H9 (cell line): ENCODE measurements at regions not wholly inside any gene's neighbourhood (a gene's known extent, or its start where the extent isn't known, plus 50 kb on each side); places are given as distances from the start of the nearest gene placed in this dataset.

Source experiments
- DNase-seq: peaks from one replicate; pipeline ENCODE4 v3.0.0-alpha.2; 2017
- H2AFZ ChIP-seq: one replicate; pipeline ENCODE4 v1.6.1; 2013; ENCODE audit warnings: mild to moderate bottlenecking, low read length, control low read depth, moderate library complexity
- H2AK5ac ChIP-seq: 2 replicates; pipeline ENCODE4 v1.6.1; 2013; ENCODE audit warnings: low read length, control low read depth, mixed read lengths; ENCODE audit not compliant: insufficient read length
- H2BK120ac ChIP-seq: one replicate; pipeline ENCODE4 v1.6.1; 2013; ENCODE audit warnings: low read depth, mild to moderate bottlenecking, low read length, control low read depth, inconsistent platforms; ENCODE audit not compliant: poor library complexity, severe bottlenecking
- H2BK12ac ChIP-seq: 2 replicates; pipeline ENCODE4 v1.6.1; 2013; ENCODE audit warnings: low read length, control low read depth, mixed read lengths, low read depth; ENCODE audit not compliant: insufficient read length
- H2BK15ac ChIP-seq: 2 replicates; pipeline ENCODE4 v1.6.1; 2013; ENCODE audit warnings: low read depth, low read length, control low read depth
- H2BK20ac ChIP-seq: one replicate; pipeline ENCODE4 v1.6.1; 2013; ENCODE audit warnings: low read depth, mild to moderate bottlenecking, low read length, control low read depth, inconsistent platforms; ENCODE audit not compliant: poor library complexity, severe bottlenecking
- H2BK5ac ChIP-seq: 2 replicates; pipeline ENCODE4 v1.6.1; 2013; ENCODE audit warnings: low read length, control low read depth, mixed read lengths; ENCODE audit not compliant: insufficient read length
- H3K14ac ChIP-seq: 2 replicates; pipeline ENCODE4 v1.6.1; 2013; ENCODE audit warnings: low read length, control low read depth; ENCODE audit not compliant: insufficient read depth
- H3K18ac ChIP-seq: 2 replicates; pipeline ENCODE4 v1.6.1; 2013; ENCODE audit warnings: low read depth, mild to moderate bottlenecking, mixed read lengths, low read length, control low read depth; ENCODE audit not compliant: insufficient read length
- H3K23ac ChIP-seq: 2 replicates; pipeline ENCODE4 v1.6.1; 2013; ENCODE audit warnings: low read length, control low read depth, mixed read lengths, low read depth; ENCODE audit not compliant: insufficient read length
- H3K23me2 ChIP-seq: 2 replicates; pipeline ENCODE4 v1.6.1; 2013; ENCODE audit warnings: low read depth, mild to moderate bottlenecking, mixed read lengths, low read length, control low read depth; ENCODE audit not compliant: insufficient read length, poor library complexity, severe bottlenecking
- H3K27ac ChIP-seq: 2 replicates; pipeline ENCODE4 v1.5.1; 2013; ENCODE audit warnings: low read length, control low read depth, mixed read lengths, low read depth; ENCODE audit not compliant: insufficient read length
- H3K27me3 ChIP-seq: 2 replicates; pipeline ENCODE4 v1.6.1; 2013; ENCODE audit warnings: low read length, control low read depth, inconsistent platforms; ENCODE audit not compliant: insufficient read depth
- H3K4ac ChIP-seq: 2 replicates; pipeline ENCODE4 v1.6.1; 2013; ENCODE audit warnings: low read depth, mild to moderate bottlenecking, control low read depth, inconsistent platforms, low read length, moderate library complexity
- H3K4me1 ChIP-seq: 2 replicates; pipeline ENCODE4 v1.6.1; 2013; ENCODE audit warnings: low read length, control low read depth, inconsistent platforms; ENCODE audit not compliant: insufficient read depth
- H3K4me2 ChIP-seq: 2 replicates; pipeline ENCODE4 v1.6.1; 2013; ENCODE audit warnings: low read length, control low read depth, mixed read lengths; ENCODE audit not compliant: insufficient read length, insufficient read depth
- H3K56ac ChIP-seq: 2 replicates; pipeline ENCODE4 v1.6.1; 2013; ENCODE audit warnings: low read depth, mild to moderate bottlenecking, mixed read lengths, low read length, control low read depth; ENCODE audit not compliant: insufficient read length
- H3K79me1 ChIP-seq: 2 replicates; pipeline ENCODE4 v1.6.1; 2013; ENCODE audit warnings: low read depth, mild to moderate bottlenecking, moderate library complexity, low read length, control low read depth, inconsistent platforms; ENCODE audit not compliant: insufficient read depth, poor library complexity, severe bottlenecking
- H3K79me2 ChIP-seq: 2 replicates; pipeline ENCODE4 v1.6.1; 2013; ENCODE audit warnings: low read length, control low read depth, inconsistent platforms; ENCODE audit not compliant: insufficient read depth
- H3K9ac ChIP-seq: 2 replicates; pipeline ENCODE4 v1.6.1; 2013; ENCODE audit warnings: low read length, control low read depth, mixed read lengths; ENCODE audit not compliant: insufficient read length; ENCODE audit errors: extremely low read depth
- H3K9me3 ChIP-seq: one replicate; pipeline ENCODE4 v1.6.1; 2013; ENCODE audit warnings: low read depth, low read length, inconsistent platforms; ENCODE audit not compliant: control insufficient read depth
- H3T11ph ChIP-seq: one replicate; pipeline ENCODE4 v1.6.1; 2013; ENCODE audit warnings: mild to moderate bottlenecking, low read length, control low read depth, inconsistent platforms
- H4K20me1 ChIP-seq: one replicate; pipeline ENCODE4 v1.6.1; 2013; ENCODE audit not compliant: control insufficient read depth, insufficient read length, insufficient read depth
- H4K5ac ChIP-seq: 2 replicates; pipeline ENCODE4 v1.6.1; 2013; ENCODE audit warnings: low read depth, mild to moderate bottlenecking, mixed read lengths, low read length, control low read depth; ENCODE audit not compliant: insufficient read length
- H4K8ac ChIP-seq: replicated peaks from 2 replicates; pipeline ENCODE4 v1.6.1; 2013; ENCODE audit warnings: low read length, control low read depth, mixed read lengths, low read depth; ENCODE audit not compliant: insufficient read length
- H4K91ac ChIP-seq: 2 replicates; pipeline ENCODE4 v1.6.1; 2013; ENCODE audit warnings: low read depth, mild to moderate bottlenecking, moderate library complexity, mixed read lengths, low read length, control low read depth; ENCODE audit not compliant: insufficient read length
- H3K27ac Mint-ChIP-seq, 3 experiments: 2 replicates in 2 of 3; 3 replicates in 1 of 3; pipeline ENCODE4 v1.8.0; 2020 to 2021; ENCODE audit warnings: mixed read lengths in 3 of 3, mild to moderate bottlenecking in 1 of 3, moderate library complexity in 1 of 3
- H3K27me3 Mint-ChIP-seq: 2 replicates; pipeline ENCODE4 v1.8.0; 2021; ENCODE audit warnings: low read depth, mild to moderate bottlenecking, moderate library complexity, mixed read lengths
- H3K36me3 Mint-ChIP-seq, 3 experiments: 2 replicates in 2 of 3; 3 replicates in 1 of 3; pipeline ENCODE4 v1.8.0; 2020 to 2021; ENCODE audit warnings: low read depth in 3 of 3, mixed read lengths in 3 of 3; ENCODE audit not compliant: insufficient read depth in 1 of 3
- H3K4me1 Mint-ChIP-seq, 2 experiments: 2 replicates each; pipeline ENCODE4 v1.8.0; 2020; ENCODE audit warnings: mixed read lengths in 2 of 2
- H3K4me3 Mint-ChIP-seq, 2 experiments: 2 replicates in 1 of 2; 3 replicates in 1 of 2; pipeline ENCODE4 v1.8.0; 2020 to 2021; ENCODE audit warnings: mild to moderate bottlenecking in 2 of 2, mixed read lengths in 2 of 2, moderate library complexity in 1 of 2
- H3K9me3 Mint-ChIP-seq, 2 experiments: 2 replicates in 1 of 2; 3 replicates in 1 of 2; pipeline ENCODE4 v1.8.0; 2020; ENCODE audit warnings: mild to moderate bottlenecking in 2 of 2, mixed read lengths in 2 of 2, moderate library complexity in 1 of 2
- CTCF ChIP-seq: fragments of 200-600 bp; sonication (generic); conservative IDR thresholded peaks from 3 replicates; pipeline ENCODE4 v1.8.0; 2021; ENCODE audit warnings: antibody characterized with exemption, mild to moderate bottlenecking
- WGBS: extraction: QIAGEN DNeasy Blood & Tissue Kit; methylation state at CpG from one replicate; pipeline ENCODE4 v1.1.7; 2013; ENCODE audit warnings: missing lambda C conversion rate, low lambda C conversion rate, mixed read lengths; ENCODE audit not compliant: insufficient read length; ENCODE audit errors: extremely low coverage; 5-methylcytosine and 5-hydroxymethylcytosine counted together

GRCh38 chr2:84236288-84236687 is 222.8 kb downstream of the SUCLG1 start:
- Histone ChIP-seq H3K4me1 (peaks cover 3% of the 10 kb centered on the region; the same call in 1 of the 2 replicates), H4K20me1 (no peaks in the 10 kb centered on the region), H2AFZ (no peak overlapping the region), H3K23ac (no peak overlapping the region), H3T11ph (no peak overlapping the region), H3K4ac (no peak overlapping the region), H2AK5ac (no peak overlapping the region), H4K91ac (no peak overlapping the region), H3K14ac (no peak overlapping the region), H3K4me2 (no peak overlapping the region), H2BK20ac (no peak overlapping the region), H2BK12ac (no peak overlapping the region), H3K9ac (no peak overlapping the region), H4K8ac (no peak overlapping the region), H3K56ac (no peak overlapping the region), H3K9me3 (no peaks in the 10 kb centered on the region), H3K18ac (no peak overlapping the region), H2BK5ac (no peak overlapping the region), H3K27me3 (no peaks in the 10 kb centered on the region), H2BK120ac (no peak overlapping the region), H3K23me2 (no peaks in the 10 kb centered on the region), H3K27ac (no peak overlapping the region), H4K5ac (no peak overlapping the region), H3K79me2 (no peaks in the 10 kb centered on the region), H3K79me1 (no peaks in the 10 kb centered on the region), H2BK15ac (no peak overlapping the region)
- Mint-ChIP-seq H3K4me1 (peaks cover 0 to 2% of the 10 kb centered on the region in 2 experiments; a peak in 1 of 4 replicates), H3K4me3 (no peak overlapping the region), H3K27me3 (no peaks in the 10 kb centered on the region), H3K9me3 (peaks cover 0 to 1% of the 10 kb centered on the region in 2 experiments; a peak in 1 of 5 replicates), H3K27ac (no peak overlapping the region; a peak in 1 of 7 replicates), H3K36me3 (no peaks in the 10 kb centered on the region)
- no CpG with 5 or more reads among the region's 7 CpGs for WGBS
- DNase-seq: no peak
- TF ChIP-seq CTCF: no peak
